Ascending aorta (tissue), 2 donors: ENCODE measurements at regions not wholly inside any gene's neighbourhood (a gene's known extent, or its start where the extent isn't known, plus 50 kb on each side); places are given as distances from the start of the nearest gene placed in this dataset.

Experiments used
- DNase-seq, 2 donors: peaks; one replicate each; pipeline ENCODE4 v3.0.0-alpha.2; 2019; ENCODE audit warnings: low spot score in 2 of 2
- H3K27ac ChIP-seq, 2 donors: fragments of 200-600 bp; sonication (generic); one replicate each; pipeline ENCODE4 v1.5.1; 2016 to 2017; ENCODE audit warnings: mild to moderate bottlenecking in 1 of 2
- H3K27me3 ChIP-seq: fragments of 200-600 bp; sonication (generic); one replicate; pipeline ENCODE4 v1.5.1; 2017
- H3K36me3 ChIP-seq, 2 donors: fragments of 200-600 bp; sonication (generic); one replicate each; pipeline ENCODE4 v1.5.1; 2016
- H3K4me1 ChIP-seq, 2 donors: fragments of 200-600 bp; sonication (generic); one replicate each; pipeline ENCODE4 v1.5.1; 2016 to 2017; ENCODE audit warnings: mild to moderate bottlenecking in 1 of 2
- H3K4me3 ChIP-seq, 2 donors: fragments of 200-600 bp; sonication (generic); one replicate each; pipeline ENCODE4 v1.5.1; 2016 to 2017; ENCODE audit warnings: mild to moderate bottlenecking in 1 of 2
- H3K9me3 ChIP-seq, 2 donors: fragments of 200-600 bp; sonication (generic); one replicate each; pipeline ENCODE4 v1.5.1; 2016
- intact Hi-C: fragments of 100-400 bp; cut with DNase I; formaldehyde crosslinking; loops from one replicate; pipeline ENCODE4 v1.15.1; 2023
- TF ChIP-seq, protein P1 (sequence below), 3 experiments: fragments of 200-600 bp in 2 of 3; fragments of 450-650 bp in 1 of 3; sonication (generic) in 2 of 3; IDR thresholded peaks; one replicate each; pipeline ENCODE4 v1.5.1; 2016 to 2019; ENCODE audit warnings: antibody characterized with exemption in 3 of 3, mild to moderate bottlenecking in 1 of 3, moderate library complexity in 1 of 3

DNA sequence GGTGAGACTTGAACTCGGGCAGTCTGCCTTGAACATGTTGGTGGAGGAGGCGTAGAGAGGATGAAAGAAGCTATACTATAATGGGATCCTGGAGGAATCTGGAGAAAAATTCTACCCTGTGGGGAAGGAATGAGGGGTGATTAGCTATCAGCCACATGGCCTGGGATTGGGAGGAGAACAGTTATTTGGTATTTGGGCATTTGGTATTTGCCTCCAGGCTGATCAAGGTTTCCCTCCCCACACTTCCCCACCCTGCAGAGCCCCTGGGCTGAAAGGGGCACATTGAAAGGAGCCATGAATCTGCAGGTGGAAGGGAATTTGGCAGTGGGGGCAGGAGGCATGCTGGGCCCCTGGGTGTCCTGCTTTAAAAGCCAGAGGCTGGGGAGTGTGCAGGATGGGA, 235.3 kb downstream of the INHBA start:
- Histone ChIP-seq H3K27me3 (no peaks in the 10 kb centered on the region), H3K4me3 (no peak overlapping the region), H3K4me1 (peaks cover 0 to 8% of the 10 kb centered on the region in 2 donors), H3K27ac (no peak overlapping the region), H3K9me3 (no peaks in the 10 kb centered on the region), H3K36me3 (no peaks in the 10 kb centered on the region)
- TF ChIP-seq, protein P1, sequence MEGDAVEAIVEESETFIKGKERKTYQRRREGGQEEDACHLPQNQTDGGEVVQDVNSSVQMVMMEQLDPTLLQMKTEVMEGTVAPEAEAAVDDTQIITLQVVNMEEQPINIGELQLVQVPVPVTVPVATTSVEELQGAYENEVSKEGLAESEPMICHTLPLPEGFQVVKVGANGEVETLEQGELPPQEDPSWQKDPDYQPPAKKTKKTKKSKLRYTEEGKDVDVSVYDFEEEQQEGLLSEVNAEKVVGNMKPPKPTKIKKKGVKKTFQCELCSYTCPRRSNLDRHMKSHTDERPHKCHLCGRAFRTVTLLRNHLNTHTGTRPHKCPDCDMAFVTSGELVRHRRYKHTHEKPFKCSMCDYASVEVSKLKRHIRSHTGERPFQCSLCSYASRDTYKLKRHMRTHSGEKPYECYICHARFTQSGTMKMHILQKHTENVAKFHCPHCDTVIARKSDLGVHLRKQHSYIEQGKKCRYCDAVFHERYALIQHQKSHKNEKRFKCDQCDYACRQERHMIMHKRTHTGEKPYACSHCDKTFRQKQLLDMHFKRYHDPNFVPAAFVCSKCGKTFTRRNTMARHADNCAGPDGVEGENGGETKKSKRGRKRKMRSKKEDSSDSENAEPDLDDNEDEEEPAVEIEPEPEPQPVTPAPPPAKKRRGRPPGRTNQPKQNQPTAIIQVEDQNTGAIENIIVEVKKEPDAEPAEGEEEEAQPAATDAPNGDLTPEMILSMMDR (IDR thresholded peaks at IDR 0.05) = no peak
- DNase-seq = no peak
- intact Hi-C loops = no loop called here

DNA sequence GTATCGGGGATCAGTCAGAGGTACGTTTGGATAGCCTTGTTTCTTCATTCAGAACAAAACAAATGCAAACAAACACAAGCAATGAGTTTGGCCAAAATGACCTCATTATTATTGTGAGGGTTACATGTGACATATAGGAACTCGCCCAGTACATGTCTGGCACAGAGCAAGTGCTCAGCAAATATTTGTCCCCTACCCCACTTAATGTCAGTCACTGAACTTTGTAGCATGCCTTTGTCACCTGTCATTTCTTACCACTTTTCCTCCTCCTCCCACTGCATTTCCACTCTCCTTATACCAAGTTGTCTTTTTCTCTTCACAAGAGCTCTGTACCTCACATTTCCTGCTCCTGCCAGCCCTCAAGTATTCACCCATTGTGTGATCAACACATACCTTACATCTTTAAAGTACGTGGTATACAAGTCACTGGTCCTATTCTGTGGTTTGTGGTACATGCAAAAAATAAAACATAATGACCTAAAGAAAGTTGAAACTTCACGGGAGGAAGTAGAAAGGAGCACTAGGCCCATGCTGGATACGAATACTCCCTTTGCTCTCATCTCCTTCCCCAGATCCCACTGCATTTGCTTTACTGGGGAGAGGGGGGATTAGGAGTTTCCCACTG, 236.0 kb downstream of the INHBA start:
- intact Hi-C loops = no loop called here
- DNase-seq = no peak
- TF ChIP-seq, protein P1 (IDR thresholded peaks at IDR 0.05) = no peak
- Histone ChIP-seq H3K36me3 (no peaks in the 10 kb centered on the region), H3K4me3 (no peak overlapping the region), H3K27me3 (no peaks in the 10 kb centered on the region), H3K4me1 (peaks cover 0 to 3% of the 10 kb centered on the region in 2 donors), H3K9me3 (no peaks in the 10 kb centered on the region), H3K27ac (no peak overlapping the region)

DNA sequence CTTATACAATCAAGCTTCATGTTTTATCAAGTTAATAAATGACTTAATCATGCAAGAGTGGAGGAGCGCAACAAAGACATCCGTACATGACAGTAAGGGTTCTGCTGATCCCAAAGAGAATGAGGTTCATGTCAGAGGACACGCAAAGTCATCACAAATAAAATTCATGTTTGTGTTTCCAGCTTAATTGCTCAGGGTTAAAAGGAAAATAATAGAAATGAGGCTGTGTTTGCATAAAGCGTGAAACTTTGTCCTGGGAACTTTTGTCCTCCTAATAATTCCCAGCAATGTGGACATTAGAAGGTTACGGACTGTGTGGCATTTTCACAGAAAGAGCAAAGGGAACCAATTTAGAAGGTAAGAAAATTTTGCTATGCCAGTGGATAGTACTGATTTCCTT, 237.3 kb downstream of the INHBA start:
- intact Hi-C loops = no loop called here

DNA sequence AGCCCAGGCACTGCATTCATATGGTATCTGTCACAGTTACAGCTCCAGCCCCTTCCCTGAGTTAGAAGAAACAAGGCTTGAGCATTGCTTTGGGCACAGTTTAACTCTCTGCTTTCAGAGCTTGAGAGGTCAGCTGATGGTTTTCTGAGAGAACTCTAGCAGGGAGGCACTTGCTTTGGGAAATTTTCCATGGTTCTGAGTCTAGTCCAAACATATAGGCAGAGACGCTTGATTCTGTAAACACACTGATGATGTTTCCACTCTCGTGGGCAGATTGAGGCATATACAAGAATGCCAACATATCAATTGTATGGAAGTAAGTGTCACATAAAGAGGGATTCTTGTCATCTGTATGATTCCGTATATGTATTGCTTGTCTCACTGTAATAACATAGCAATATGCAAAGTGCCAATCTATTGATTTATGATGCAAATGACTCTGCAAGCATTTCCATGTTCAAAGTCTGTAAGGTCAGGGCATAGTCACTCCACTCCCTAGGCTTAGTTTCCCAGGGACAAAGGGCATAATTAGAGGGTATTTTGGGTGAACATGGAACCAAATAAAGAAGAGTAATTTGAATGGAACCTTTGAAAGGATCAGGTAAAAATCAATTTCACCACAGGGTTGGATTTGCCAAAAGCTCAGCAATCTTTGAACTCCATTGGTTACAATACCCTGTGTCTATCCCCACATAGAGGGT, 239.0 kb downstream of the INHBA start:
- no peak for DNase-seq
- Histone ChIP-seq H3K27me3 (no peaks in the 10 kb centered on the region), H3K4me3 (no peak overlapping the region), H3K9me3 (no peaks in the 10 kb centered on the region), H3K36me3 (no peaks in the 10 kb centered on the region), H3K27ac (no peak overlapping the region), H3K4me1 (no peaks in the 10 kb centered on the region)
- intact Hi-C loops = no loop called here
- TF ChIP-seq, protein P1 (IDR thresholded peaks at IDR 0.05) = no peak

More for the DNA sequence above, 237.3 kb downstream of the INHBA start:
- no peaks in the 10 kb centered on the region for H3K4me1 ChIP-seq
- H3K27ac ChIP-seq = no peak overlapping the region
- no peaks in the 10 kb centered on the region for H3K36me3 ChIP-seq
- no peak for DNase-seq
- TF ChIP-seq, protein P1 (IDR thresholded peaks at IDR 0.05) = no peak
- H3K9me3 ChIP-seq = no peaks in the 10 kb centered on the region
- H3K27me3 ChIP-seq = no peaks in the 10 kb centered on the region
- no peak overlapping the region for H3K4me3 ChIP-seq

DNA sequence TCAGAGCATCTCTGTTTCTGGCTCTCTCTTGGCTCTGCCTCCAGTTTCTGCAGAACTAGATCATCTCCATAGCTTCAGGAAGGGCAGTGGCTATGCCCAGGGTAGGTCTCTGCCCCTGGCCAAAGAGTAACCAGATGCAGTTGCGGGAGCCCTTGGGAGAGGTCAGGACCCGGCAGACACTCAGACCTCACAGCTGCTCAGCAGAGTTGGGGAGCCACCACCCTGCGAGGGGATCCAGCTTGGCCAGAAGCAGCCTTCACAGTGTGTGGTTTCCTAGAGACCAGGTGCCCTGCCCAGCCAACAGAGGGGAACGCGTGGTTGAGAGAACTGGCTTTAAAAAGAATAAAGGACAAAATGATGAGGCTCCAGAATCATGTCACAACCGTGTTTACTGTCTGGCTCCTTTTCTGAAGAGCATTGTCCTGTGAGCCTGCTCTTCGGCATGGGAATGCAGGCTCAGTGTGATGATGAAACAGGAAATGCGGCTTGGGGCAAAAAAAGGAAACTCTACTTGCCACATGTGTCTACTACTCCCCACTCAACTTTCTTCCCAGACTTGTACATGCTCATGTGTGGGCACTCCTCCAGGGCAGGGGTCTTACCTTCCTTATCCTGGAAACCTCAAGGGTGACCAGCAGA, 243.1 kb downstream of the INHBA start:
- TF ChIP-seq, protein P1 (IDR thresholded peaks at IDR 0.05) = no peak
- no peak for DNase-seq
- H3K36me3 ChIP-seq = no peaks in the 10 kb centered on the region
- no peaks in the 10 kb centered on the region for H3K9me3 ChIP-seq
- H3K27me3 ChIP-seq = no peaks in the 10 kb centered on the region
- no peak overlapping the region for H3K4me3 ChIP-seq
- no peak overlapping the region for H3K27ac ChIP-seq
- intact Hi-C loops = no loop called here
- H3K4me1 ChIP-seq = no peaks in the 10 kb centered on the region
